ENCODE measurements at regions not wholly inside any gene's neighbourhood (a gene's known extent, or its start where the extent isn't known, plus 50 kb on each side); places are given as distances from the start of the nearest gene placed in this dataset.

DNA sequence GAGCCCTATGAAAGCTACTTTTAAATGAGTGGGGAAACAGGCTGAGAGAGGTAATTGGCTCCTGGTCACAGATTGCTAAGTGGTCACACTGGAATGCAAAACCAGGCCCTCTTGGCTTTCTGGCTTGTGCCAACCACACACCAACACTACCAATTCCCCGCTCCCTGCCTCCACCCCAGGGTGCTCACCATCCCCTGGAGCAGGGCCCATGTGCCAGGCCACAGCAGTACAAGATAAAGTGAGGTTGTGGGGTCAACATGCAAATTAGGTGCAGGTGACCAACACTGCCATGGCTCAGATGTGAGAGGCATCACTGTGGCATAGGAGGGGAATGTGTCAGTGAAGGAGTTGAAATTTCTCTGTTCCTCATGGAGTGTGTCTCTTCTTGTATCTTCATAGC, 312.5 kb downstream of the MYCN start:
- Histone ChIP-seq H3K9ac (ENCODE audit: low read length) (no peak overlapping the region), H3K9me3 (ENCODE audit: control extremely low read depth in 1 of 3, control insufficient read depth in 2 of 3, insufficient read depth in 1 of 3, low read length in 2 of 3) (no peaks in the 10 kb centered on the region), H3K4me3 (ENCODE audit: control extremely low read depth in 1 of 5, extremely low read depth in 1 of 5, insufficient read depth in 1 of 5, low read depth in 2 of 5, low read length in 4 of 5) (no peak overlapping the region), H4K20me1 (ENCODE audit: control insufficient read depth, insufficient read depth, low read length, poor library complexity, severe bottlenecking) (no peaks in the 10 kb centered on the region), H3K4me2 (replicated peaks; ENCODE audit: low read depth, low read length, poor library complexity, severe bottlenecking) (no peak overlapping the region), H3K27me3 (replicated peaks in 1 of 4; ENCODE audit: control extremely low read depth in 1 of 4, control insufficient read depth in 3 of 4, insufficient read depth in 4 of 4, low read length in 3 of 4) (no peaks in the 10 kb centered on the region), H2AFZ (ENCODE audit: insufficient read depth, low read depth, low read length, poor library complexity, severe bottlenecking) (no peak overlapping the region), H3K79me2 (ENCODE audit: control insufficient read depth, insufficient read depth, low read length) (no peaks in the 10 kb centered on the region), H3K4me1 (ENCODE audit: control insufficient read depth in 2 of 2, insufficient read depth in 2 of 2, low read length in 2 of 2) (no peaks in the 10 kb centered on the region), H3K36me3 (replicated peaks in 1 of 2; ENCODE audit: control extremely low read depth in 1 of 2, control insufficient read depth in 1 of 2, extremely low read depth in 1 of 2, insufficient read depth in 2 of 2, low read length in 1 of 2) (no peaks in the 10 kb centered on the region), H3K27ac (ENCODE audit: low read length in 2 of 2) (no peak overlapping the region)
- Mint-ChIP-seq H3K27ac (no peak overlapping the region), H3K4me1 (no peaks in the 10 kb centered on the region), H3K27me3 (peaks cover 8% of the 10 kb centered on the region), H3K9me3 (ENCODE audit: insufficient read depth) (no peaks in the 10 kb centered on the region), H3K4me3 (no peak overlapping the region)
- CTCF ChIA-PET, result no interaction called here
- no peak for ATAC-seq (ENCODE audit: low read depth)
- POLR2A ChIA-PET, result no interaction called here
- no peak for TF ChIP-seq EZH2 (IDR thresholded peaks at IDR 0.05; ENCODE audit: borderline replicate concordance, insufficient read depth, low read depth, low read length, poor library complexity, severe bottlenecking)
- TF ChIP-seq, protein P1, sequence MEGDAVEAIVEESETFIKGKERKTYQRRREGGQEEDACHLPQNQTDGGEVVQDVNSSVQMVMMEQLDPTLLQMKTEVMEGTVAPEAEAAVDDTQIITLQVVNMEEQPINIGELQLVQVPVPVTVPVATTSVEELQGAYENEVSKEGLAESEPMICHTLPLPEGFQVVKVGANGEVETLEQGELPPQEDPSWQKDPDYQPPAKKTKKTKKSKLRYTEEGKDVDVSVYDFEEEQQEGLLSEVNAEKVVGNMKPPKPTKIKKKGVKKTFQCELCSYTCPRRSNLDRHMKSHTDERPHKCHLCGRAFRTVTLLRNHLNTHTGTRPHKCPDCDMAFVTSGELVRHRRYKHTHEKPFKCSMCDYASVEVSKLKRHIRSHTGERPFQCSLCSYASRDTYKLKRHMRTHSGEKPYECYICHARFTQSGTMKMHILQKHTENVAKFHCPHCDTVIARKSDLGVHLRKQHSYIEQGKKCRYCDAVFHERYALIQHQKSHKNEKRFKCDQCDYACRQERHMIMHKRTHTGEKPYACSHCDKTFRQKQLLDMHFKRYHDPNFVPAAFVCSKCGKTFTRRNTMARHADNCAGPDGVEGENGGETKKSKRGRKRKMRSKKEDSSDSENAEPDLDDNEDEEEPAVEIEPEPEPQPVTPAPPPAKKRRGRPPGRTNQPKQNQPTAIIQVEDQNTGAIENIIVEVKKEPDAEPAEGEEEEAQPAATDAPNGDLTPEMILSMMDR (IDR thresholded peaks at IDR 0.05), result no peak
- no CpG with 5 or more reads among the region's 1 CpG for WGBS (ENCODE audit: insufficient coverage)
- no peak for DNase-seq
- intact Hi-C loops (cut with micrococcal nuclease), result no loop called here

DNA sequence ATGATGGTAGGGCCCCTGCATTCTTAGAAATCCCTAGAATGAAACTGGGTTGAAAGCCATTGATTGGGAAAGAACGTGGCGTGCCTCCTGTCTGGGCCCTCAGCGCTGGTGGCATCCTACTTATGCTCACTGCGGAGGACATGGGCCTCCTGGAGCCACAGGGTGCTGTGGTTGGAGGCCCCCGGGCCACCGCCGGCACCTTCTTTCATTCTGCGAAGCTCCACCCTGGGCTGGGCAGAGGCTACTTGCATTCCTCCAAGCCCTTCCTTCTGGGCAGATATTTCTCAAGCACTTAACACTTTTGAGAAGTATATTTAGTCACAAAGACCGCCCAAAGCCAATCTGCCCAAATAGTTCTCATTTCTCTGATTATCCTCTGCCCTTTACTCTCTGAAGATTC, 311.9 kb downstream of the MYCN start:
- H3K4me1 Mint-ChIP-seq, result no peaks in the 10 kb centered on the region
- WGBS (ENCODE audit: insufficient coverage), result 97% methylated on average over 8 of the region's 9 CpGs
- no peaks in the 10 kb centered on the region for H3K9me3 ChIP-seq (ENCODE audit: control extremely low read depth in 1 of 3, control insufficient read depth in 2 of 3, insufficient read depth in 1 of 3, low read length in 2 of 3)

More for the DNA sequence above, 311.9 kb downstream of the MYCN start:
- ChIA-PET CTCF (no interaction called here), POLR2A (no interaction called here)
- DNase-seq, result no peak
- Mint-ChIP-seq H3K27ac (no peak overlapping the region), H3K27me3 (peaks cover 8% of the 10 kb centered on the region), H3K4me3 (no peak overlapping the region), H3K9me3 (ENCODE audit: insufficient read depth) (no peaks in the 10 kb centered on the region)
- Histone ChIP-seq H4K20me1 (ENCODE audit: control insufficient read depth, insufficient read depth, low read length, poor library complexity, severe bottlenecking) (no peaks in the 10 kb centered on the region), H3K27me3 (replicated peaks in 1 of 4; ENCODE audit: control extremely low read depth in 1 of 4, control insufficient read depth in 3 of 4, insufficient read depth in 4 of 4, low read length in 3 of 4) (no peaks in the 10 kb centered on the region), H3K9ac (ENCODE audit: low read length) (no peak overlapping the region), H2AFZ (ENCODE audit: insufficient read depth, low read depth, low read length, poor library complexity, severe bottlenecking) (no peak overlapping the region), H3K4me1 (ENCODE audit: control insufficient read depth in 2 of 2, insufficient read depth in 2 of 2, low read length in 2 of 2) (no peaks in the 10 kb centered on the region), H3K4me3 (ENCODE audit: control extremely low read depth in 1 of 5, extremely low read depth in 1 of 5, insufficient read depth in 1 of 5, low read depth in 2 of 5, low read length in 4 of 5) (no peak overlapping the region), H3K27ac (ENCODE audit: low read length in 2 of 2) (no peak overlapping the region), H3K36me3 (replicated peaks in 1 of 2; ENCODE audit: control extremely low read depth in 1 of 2, control insufficient read depth in 1 of 2, extremely low read depth in 1 of 2, insufficient read depth in 2 of 2, low read length in 1 of 2) (no peaks in the 10 kb centered on the region), H3K4me2 (replicated peaks; ENCODE audit: low read depth, low read length, poor library complexity, severe bottlenecking) (no peak overlapping the region), H3K79me2 (ENCODE audit: control insufficient read depth, insufficient read depth, low read length) (no peaks in the 10 kb centered on the region)
- intact Hi-C loops (cut with micrococcal nuclease), result no loop called here
- no peak for TF ChIP-seq EZH2 (IDR thresholded peaks at IDR 0.05; ENCODE audit: borderline replicate concordance, insufficient read depth, low read depth, low read length, poor library complexity, severe bottlenecking)
- TF ChIP-seq, protein P1 (IDR thresholded peaks at IDR 0.05), result no peak
- ATAC-seq (ENCODE audit: low read depth), result no peak

All from B cell (primary cell).